COLO829 (cell line): ENCODE measurements at regions not wholly inside any gene's neighbourhood (a gene's known extent, or its start where the extent isn't known, plus 50 kb on each side); places are given as distances from the start of the nearest gene placed in this dataset.
"Not testable (repeated sequence)": the region's sequence is repeated elsewhere in the genome, so short reads cannot be mapped to it uniquely, and the experiment has no call there.

Source experiments
- DNase-seq: peaks from one replicate; pipeline ENCODE4 v3.0.0; 2012; ENCODE audit warnings: low spot score

DNA sequence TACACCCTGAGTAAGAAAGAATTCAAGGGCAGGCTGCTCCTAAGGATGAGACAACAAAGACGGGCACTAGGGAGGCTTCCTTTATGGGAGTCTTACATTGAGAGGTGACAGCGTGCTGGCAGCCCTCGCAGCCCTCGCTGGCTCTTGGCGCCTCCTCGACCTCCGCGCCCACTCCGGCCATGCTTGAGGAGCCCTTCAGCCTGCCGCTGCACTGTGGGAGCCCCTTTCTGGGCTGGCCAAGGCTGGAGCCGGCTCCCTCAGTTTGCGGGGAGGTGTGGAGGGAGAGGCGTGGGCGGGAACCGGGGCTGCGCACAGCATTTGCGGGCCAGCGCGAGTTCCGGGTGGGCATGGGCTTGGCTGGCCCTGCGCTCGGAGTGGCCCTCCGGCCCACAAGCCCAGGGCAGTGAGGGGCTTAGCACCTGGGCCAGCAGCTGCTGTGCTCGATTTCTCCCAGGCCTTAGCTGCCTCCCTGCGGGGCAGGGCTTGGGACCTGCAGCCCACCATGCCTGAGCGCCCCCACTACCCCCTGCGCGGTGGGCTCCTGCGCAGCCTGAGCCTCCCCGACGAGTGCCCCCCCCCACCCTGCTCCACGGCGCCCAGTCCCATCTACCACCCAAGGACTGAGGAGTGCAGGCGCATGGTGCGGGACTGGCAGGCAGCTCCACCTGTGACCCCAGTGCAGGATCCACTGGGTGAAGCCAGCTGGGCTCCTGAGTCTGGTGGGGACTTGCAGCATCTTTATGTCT lies 75.3 kb downstream of the BARX1 start:
- not testable (repeated sequence) for DNase-seq

DNA sequence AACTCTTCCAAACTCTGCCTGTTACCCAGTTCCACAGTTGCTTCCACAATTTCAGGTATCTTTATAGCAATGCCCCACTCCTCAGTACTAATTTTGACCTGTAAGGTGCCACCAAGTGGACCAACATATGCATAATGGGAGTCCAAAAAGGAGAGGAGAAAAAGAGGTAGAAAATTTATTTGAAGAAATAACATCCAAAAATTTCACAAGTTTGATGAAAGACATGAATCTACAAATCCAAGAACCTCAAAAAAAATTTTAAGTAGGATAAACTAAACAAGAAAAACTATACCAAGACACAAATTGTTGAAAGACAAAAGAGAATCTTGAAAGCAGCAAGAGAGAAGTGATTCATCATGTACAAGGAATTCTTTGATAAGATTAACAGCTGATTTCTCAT lies 79.8 kb downstream of the BARX1 start:
- no peak for DNase-seq

DNA sequence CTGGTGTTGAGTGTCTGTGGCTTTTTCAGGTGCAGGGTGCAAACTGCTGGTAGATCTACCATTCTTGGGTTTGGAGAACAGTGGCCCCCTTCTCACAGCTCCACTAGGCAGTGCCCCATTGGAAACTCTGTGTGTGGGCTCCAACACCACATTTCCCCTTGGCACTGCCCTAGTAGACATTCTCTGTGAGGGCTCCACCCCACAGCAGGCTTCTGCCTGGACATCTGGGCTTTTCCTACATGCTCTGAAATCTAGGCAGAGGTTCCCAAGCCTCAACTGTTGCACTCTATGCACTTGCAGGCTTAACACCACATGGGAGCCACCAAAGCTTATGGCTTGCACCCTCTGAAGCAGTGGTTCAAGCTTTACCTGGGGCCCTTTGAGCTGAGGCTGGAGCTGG lies 80.9 kb downstream of the BARX1 start:
- DNase-seq, result no peak

DNA sequence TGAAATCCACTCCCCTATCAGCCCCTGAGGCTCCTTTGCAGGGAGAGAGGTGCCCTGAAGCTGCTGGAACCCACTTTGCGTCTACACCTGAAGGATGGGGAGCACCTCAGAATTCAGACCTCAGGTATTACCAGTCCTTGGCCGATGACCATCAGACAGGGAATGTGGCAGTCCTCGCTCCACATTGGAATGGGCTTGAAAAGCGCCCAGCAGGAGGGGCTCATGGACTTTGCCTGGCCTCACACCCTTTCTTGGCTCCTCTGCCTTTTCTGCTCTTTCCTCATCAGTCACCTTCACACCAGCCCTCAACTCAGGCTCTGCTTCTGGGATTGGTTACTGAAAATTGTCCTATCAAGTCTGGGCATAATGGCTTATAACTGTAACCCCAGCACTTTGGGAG lies 83.9 kb downstream of the BARX1 start:
- DNase-seq, result no peak

DNA sequence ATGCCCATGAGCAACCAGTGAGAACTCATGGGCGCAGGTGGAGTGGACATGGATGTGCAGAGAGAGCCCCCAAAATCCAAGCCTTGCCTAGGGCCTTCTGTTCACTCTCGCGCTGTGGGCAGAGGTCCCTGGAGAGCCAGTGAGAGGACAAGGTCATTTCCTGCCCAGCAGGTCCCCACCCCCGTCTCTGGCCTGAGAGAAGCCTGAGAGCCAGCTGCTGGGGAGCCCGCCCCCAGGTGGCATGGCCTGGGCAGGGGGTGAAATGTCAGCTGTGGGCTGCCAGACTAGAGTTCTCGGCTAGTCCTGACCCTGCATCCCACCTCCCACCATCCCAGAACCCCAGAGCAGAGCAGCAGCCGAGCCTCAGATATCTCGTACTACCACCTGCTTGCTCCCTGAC lies 85.3 kb downstream of the BARX1 start:
- no peak for DNase-seq

DNA sequence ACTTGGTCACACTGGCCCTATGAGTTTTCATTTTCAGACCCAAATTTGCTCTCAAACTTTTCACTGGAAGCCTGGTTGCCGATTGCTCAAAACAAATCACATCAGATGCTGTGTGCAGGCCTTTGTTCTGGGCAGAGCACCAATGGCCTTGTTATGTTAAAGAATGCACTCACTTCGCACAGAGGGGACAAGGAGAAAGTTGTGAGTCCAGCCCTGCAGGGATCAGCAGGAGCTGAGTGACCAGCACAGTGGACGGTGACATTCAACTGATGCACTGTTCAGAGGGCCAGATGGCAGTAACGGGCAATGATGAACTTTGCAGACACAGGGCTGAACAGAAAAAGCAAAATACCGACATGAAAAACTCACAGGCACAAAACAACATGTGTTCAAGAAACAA lies 86.1 kb downstream of the BARX1 start:
- DNase-seq, result no peak

DNA sequence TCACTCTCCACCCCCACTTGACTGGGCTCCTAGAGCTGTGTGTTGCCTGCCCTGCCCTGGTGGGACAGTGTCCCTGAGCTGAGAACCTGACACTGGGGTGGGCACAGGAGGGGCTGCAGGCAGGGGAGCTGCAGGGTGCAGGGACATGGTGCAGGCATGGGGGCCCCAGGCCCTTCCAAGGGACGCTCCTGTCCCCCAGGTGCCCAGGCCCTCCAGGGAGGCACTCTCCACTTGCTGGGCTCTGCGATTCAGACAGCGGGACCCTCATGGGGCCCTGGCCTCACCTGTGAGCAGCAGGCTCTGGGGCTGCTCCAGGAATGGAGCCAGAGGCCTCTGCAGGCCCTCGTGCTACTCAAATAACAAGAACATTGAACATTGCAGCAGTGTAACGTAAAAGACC lies 89.4 kb downstream of the BARX1 start:
- no peak for DNase-seq

DNA sequence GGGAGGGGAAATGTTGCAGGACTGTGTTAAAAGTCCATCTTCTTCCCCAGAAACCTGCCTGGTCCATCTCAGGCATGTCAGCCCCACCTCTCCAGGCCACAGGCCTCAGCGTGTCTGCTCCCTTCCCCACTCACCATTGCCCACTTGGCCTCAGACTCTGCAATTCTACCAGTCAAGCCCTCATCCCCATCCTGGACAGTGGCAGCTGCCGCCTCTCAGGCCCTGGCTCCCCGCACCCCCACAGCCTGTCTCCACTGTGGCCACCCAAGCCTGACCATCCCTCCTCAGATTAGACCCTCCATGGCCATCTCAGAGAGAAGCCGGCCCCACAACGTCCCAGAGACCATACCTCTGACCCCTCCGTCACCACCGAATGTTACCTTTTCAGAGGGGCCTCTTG lies 89.9 kb downstream of the BARX1 start:
- no peak for DNase-seq

DNA sequence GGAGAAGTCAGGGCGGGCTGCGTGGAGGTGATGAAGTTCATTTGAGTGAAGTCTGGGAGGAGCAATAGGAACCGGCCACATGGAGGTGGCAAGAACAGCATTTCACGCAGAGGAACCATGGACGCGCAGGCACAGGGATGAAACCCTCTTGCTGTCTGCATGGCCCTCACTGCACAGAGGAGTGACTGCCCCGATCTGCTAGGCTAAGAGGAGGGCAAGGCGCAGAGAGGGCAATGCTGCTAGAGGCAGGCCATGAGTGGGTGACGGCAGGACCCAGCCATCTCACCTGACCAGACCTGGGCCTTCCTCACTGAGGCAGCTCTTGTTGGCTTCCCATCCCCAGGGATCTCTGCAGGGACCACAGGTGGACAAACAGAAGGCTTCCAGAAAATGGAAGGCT lies 90.3 kb downstream of the BARX1 start:
- DNase-seq, result no peak

DNA sequence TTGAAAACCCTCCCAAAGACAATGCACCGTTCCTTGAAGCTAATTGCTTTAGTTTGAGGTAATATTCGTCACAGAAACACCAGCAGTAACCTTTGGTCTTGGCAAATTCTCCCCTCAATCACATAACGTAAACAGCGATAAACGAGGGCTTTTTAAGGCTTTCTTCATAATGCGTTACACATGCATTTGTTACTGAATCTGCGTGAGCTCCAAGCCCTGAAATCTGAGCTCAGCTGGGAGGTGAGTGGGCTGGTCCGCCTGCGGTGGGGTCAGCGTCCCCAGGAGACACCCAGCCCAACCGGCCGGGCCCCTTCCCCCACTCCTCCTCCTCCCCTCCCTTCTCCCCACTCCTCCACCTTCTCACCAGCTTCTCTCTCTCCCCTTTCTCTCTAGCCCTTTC lies 91.1 kb downstream of the BARX1 start:
- DNase-seq, result no peak

DNA sequence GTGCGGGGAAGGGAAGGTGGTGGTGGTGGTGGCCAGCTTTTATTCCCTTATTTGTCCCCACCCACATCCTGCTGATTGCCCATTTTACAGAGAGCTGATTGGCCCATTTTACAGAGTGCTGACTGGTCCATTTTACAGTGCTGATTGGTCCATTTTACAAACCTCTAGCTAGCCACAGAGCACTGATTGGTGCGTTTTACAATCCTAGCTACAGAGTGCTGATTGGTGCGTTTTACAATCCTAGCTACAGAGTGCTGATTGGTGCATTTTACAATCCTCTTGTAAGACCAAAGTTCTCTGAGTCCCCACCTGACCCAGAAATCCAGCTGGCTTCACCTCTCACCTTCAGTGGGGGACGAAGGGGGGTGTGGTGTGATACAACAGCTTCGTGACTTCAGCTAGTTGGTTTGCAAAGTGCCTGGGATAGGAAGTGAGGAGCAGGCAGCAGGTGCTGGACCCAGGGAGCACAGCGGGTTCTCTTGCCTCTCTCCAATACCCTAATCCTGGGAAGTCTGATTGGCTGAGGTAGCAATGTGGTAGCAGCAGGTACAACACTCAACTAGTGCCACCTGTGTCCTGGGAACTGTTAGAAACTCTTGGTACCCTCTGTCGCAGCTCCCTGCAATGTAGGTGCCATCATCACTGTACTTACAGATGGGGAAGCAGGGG lies 92.1 kb downstream of the BARX1 start:
- no peak for DNase-seq

DNA sequence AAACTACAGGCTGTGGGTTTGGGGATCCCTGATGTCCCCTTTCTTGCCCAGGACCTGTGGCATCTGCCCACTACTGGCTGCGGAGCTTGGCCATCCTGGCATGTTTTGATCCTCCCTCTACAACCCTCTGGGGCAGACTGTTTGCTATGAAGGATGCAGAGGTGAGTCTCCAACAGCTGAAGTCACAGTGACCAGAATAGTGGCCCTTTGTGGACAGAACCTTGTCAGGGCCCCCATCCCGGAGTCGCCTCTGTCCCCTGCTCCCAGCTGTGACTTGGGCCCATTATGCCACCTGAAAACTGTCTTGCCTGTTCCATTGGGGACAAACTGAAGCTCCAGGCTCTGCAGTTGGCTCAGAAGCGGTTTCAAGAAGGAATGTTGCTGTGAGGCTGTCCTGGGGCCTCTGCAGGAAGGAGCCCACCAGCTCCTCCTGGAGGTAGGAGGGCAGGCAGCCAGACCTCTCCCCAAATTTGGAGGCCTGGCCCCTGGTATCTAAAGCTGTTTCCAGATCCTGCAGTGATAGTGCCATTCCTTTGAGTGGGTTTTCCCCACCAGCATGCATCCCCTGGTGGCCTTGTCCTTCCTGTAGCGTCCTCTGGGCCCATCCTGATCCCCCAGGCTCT lies 93.3 kb downstream of the BARX1 start:
- no peak for DNase-seq

DNA sequence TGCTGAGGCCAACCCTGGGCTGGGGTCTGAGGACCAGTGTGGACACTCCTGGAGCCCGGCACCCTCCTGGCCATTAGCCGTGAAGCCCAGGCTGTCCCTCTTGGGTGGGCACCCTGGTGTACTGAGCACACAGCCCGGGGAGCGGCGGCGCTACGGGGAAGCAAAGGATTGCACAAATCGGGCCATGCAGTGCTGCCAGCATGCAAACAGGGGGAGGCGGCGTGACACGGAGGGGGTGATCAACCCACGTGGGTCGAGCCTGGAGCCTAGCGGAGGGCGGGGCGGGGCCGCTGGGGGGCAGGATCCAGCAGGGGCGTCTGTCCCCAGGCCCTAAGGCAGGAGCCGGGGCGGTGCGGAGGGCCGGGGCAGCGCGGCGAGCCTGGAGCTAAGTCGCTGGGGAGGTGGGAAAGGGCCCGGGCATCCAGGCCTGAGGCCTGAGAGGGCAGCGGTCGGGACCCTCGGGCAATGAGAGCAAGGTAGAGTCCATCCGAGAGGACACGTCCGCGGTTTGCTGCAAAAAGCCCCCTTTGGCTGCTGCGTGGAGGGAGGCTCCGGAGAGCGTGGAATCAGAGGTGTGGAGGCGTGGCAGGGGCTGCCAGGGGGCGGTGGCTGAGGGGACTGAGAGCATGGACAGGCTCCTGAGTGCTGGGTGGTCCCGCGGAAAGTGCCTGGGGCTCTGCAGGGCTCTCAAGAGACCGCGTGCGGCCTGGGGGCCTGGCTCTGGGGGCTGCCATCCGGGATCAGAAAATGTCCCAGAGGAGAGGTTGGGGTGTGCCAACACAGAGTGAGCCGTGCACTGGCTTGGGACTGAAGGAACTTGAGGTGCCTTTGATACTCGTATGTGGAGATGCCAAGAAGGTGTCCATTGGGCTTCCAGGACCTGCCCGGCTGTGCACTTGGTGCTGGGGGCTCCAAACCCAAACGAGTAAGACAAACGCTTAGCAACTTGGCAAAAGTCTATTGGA lies 94.2 kb downstream of the BARX1 start:
- no peak for DNase-seq

DNA sequence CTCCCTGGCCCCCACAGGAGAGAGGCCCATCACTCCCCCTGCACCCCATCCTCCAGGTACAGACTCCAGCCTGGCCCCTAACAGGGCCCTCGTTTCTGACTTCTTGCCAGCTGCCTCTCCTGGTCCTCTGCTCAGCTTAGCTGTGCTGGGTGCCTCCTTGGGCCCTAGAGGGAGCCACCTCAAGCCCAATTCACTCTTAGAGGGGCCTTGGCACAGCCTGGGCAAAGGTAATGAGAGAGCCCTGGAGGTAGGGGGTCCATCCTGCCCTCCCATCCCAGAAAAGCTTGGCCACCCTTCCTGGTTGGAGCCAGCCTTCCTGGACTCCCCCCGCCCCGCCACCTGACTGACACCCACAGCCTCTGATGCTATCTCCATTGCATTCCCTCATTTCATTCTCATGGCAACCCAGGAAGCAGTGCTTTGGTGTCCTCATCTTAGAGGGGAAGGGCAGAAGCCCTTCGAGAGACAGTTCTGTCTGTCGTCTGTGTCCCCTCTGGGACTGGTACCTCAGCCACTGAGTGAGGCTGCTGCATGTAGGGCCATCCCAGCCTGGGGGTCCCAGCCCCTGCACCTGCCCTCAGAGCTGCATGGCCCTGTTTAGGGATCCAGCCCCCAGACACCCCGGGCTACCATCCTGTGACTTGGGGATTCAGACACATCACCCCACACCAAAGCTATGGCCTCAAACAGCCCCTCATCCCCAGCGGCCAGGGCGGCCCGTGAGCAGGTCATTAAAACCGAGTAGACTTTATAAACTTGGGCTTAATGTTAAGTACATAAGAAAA lies 95.5 kb downstream of the BARX1 start:
- DNase-seq, result no peak

DNA sequence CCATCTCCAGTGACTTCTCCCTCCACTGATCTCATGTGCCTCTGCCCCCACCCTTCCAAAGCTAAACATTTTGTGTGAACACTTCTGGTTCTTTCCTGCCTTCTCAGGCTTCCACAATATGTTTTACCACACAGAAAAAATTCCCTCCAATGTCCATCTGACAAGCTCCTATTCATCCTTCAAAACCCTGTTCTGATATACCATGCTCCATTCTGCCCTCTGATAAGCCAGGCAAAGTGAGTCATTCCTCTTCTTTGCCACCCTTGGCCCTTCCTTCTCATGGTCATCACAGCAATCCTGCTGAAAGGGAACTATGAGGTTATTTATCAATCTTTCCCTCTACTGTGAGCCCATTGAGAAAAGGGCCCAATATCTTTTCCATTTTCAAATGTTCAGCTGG lies 97.6 kb downstream of the BARX1 start:
- DNase-seq, result no peak

DNA sequence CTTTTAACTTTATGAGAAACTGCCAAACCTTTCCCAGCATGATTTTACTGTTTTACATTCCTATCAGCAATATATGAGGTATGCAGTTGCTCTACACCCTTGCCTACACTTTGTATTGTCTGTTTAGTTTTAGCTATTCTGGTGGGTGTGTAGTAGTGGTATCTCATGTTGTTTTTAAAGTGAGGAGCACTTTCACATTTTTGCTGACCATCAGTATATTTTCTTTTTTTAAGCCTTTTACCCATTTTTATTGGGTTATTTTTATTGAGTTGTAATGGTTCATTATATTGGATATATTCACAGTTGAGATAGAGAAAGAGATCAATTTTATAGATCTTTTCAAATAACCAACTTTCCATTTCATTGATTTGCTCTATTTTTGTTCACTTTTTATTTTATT lies 102.4 kb downstream of the BARX1 start:
- no peak for DNase-seq

DNA sequence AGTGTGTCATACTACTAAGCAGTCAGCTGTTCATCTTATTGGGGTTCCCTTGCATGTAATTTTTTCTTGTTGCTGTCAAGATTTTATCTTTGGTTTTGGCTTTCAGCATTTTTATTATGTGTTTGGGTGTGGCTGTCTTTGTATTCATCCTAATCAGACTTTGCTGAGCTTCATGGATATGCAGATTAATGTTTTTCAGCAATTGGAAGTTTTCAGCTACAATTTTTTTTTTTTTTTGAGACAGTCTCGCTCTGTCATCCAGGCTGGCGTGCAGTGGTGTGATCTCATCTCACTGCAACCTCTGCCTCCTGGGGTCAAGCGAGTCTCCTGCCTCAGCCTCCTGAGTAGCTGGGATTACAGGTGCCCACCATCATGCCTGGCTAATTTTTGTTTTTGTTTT lies 108.8 kb downstream of the BARX1 start:
- no peak for DNase-seq

DNA sequence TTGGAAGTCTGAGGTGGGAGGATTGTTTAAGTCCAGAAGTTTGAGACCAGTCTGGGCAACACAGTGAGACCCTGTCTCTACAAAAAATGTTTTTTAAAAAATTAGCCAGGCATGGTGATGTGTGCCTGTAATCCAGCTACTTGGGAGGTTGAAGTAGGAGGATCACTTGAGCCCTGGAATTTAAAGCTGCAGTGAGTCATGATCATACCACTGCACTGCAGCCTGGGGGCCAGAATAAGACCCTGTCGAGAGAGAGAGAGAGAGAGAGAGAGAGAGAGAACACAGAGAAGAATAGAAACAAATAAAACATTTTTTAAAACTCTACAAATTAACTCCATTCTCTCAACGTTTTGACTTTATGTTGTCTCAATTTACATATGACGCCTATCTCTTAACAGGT lies 111.8 kb downstream of the BARX1 start:
- DNase-seq, result no peak

DNA sequence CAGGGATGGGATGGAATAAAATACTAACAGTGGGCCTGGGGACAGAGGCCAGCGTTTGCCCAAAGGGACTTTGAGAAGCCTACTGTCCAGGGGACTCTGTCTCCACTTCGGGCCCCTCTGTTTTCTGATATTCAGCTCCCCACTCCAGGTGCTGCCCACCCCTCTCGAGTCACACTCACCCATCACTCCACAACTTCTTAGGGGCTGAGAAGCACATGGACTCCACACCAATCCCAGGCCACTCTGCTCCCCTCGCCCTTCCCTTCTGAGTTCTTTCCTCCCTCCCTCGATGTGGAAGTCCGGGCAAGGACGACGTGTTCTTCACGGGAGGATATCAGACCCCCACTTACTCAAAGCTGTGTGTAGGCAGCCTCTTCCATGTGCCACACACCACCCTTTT lies 124.5 kb downstream of the BARX1 start:
- no peak for DNase-seq

DNA sequence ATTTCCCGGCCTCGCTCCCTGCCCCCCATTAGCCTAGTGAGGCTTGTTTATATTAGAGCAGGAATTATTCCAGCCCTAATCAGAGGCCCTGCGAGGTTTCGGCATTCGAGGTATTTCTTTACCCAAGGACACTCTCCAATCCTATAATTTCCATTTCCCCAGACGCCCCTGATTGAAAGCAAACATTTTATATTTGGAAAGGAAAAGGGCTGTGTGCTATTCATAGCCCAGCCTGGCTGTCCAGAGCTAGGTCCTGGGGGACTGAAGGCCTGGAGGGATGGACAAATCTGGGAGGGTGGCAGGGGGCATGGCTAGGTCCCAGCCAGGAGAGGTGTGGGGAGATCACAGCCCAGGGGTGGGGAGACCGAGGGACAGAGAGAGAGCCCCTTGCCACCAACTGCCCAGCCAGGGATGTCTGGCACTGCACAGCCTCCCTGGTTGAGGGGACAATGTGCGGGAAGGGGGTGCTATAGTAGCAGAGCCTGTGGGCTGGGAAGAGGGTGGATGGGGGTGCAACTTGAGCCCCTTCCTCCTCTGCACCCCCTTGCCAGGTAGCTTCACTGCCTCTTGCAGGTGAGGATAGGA lies 125.1 kb downstream of the BARX1 start:
- DNase-seq, result no peak
